Cortex of kidney (tissue), 1 donor: ENCODE measurements at regions not wholly inside any gene's neighbourhood (a gene's known extent, or its start where the extent isn't known, plus 50 kb on each side); places are given as distances from the start of the nearest gene placed in this dataset.

Experiments used
- DNase-seq: peaks from one replicate; lab custom pipeline; 2025; lab: John Stamatoyannopoulos, UW

DNA sequence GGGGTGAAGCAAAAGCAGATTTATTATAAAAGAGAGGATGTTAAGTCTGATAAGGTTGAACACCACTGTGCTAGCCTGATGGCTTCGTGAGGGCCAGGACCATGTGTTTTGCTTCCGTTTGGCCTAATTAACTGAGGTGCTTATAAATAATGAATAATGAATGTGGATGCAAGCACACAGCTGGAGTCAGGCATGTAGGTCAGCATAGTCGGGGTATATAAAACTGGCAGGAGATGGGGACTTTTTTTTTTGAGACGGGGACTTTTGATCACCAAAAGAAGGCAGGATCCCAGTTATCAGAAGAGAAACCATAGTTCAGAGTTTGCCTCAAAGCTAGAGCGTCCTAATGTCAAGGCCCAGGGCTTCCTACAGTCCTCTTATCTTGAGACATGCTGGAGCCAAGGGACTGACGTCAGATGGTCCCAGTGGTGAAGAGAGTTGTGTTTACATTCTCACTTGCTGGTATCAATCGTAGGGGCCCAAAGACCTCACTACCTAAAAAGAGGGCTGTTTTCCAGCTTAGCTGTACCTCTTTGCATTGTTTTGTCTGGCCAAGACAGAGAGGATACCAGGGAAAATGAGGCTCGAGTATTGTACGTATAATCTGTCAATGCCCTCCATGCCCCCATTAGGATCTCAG lies 50.4 kb downstream of the RTL9 start:
- DNase-seq, result no peak

DNA sequence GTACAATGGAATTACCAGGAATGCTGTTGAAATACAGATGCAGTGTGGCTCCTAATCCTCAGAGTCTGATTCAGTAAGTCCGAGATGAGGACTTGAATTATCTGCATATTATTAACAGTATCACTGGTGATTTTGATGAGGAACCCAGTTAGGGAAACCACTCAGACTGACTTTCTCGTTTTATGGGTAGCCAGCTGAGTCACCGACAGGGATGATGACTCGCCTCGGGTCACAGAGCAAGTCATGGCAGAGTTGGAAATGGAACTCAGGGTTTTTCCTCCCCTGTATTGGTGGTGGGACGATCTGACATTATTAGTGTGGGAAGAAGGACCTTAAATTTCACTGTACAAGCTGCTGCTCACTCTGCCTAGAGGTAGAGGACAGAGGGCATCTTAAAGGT lies 51.3 kb downstream of the RTL9 start:
- no peak for DNase-seq

GRCh38 chrX:110410603-110411002 lies 52.0 kb downstream of the RTL9 start:
- DNase-seq, result no peak

DNA sequence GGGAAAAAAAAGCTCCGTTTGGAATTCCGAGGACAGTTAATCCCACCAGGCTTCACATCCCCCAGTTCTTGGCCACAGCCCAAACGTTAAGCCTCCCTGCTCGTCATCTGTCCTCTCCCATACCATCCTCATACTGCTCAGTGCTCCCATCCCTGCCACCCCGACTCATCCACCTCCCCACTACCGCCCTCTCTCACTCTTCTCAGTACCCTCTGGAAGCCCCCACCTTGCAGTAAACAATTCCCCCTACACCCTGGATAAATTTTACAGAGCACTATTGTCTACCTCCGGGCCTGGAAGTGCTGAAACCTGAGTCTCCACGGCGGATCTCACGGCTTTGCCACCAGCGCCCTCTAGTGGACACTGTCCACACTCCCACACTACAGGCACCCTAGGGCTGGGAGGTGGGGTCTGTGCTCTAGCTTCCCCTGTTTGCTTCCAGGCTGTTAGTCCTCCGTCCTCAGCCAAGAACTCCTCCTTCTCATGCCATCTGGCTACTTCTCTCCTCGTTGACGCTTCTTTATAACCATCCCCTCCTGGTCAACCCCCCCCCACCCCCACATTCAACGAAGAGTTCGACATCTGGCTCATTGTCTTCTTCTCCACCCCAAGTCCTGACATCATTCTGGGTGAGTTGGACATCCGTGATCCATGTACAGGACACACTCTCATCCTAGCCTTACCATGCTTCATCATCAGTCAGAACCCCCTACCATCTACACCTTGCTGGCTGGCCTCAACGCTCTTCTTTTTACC lies 54.5 kb downstream of the RTL9 start:
- DNase-seq, result no peak

- DNase-seq, result no peak
Measured at GRCh38 chrX:110413727-110414124, 55.1 kb downstream of the RTL9 start.

- DNase-seq, result no peak
Measured at GRCh38 chrX:110414273-110414672, 55.6 kb downstream of the RTL9 start.

DNA sequence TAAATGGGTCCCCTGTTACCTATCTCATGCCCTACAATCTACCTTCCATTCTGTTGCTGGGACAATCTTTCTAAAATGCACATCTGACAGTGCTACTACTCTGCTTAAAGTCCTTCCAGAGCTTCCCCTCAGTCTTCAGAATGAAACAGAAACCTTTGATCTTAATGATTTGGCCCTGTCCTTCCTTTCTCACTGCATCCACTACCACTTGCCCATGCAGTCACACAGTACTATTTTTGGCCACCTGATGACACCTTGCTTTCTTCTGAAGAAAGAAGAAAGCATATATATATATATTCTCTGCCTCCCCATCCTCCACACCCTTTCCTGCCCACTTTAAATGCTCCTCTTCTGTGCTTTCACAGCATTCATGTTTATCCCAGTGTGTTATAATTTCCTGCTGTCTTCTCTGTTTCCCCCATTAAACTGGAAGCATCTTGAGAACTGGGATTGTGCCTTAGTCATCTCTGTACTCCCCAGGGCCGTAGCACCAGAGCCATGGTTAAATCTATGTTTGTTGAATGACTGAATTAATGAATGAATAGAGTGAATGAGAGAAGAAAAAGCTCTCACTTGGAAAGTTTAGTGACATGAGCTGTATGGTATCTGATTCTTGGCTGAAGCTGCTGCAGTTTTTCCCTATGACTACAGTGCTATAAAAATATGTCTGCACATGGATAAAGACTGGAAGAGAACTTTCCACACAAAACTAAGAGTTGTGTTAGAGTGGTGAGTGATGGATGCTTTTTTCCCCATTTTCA lies 56.2 kb downstream of the RTL9 start:
- DNase-seq, result no peak

DNA sequence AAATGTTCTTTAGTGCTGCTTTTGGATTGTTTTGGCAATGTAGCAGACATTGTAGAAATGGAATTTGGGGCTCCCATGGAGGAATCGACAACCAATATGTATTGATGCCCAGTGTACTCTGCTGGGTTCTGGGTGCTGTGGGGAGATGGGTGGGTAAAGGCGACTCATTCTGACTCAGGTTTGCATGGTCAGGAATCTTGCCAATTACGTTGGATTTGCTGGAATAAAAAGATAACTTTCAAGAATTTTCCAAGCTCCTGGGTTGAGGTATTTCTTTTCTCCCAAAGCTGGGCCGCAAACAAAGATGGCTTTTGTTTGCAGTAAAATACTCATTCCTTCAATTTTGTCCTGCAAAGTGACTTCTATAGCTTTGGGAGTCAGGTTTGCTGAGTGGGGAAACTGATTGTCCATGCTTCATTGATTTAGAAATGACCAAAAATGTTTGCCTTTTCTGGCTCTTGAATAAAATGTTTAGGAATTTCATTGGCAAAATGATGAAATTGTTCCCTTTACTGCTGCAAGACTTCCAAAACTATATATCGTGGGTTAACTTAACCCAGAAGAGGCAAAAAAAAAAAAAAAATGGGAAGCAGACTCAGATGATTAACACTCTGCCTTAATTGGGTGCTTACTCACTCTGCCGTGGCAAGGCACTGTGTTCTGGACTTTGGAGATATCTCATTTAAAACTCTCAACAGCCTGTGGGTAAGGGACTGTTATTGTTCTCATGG lies 57.0 kb downstream of the RTL9 start:
- DNase-seq, result no peak

DNA sequence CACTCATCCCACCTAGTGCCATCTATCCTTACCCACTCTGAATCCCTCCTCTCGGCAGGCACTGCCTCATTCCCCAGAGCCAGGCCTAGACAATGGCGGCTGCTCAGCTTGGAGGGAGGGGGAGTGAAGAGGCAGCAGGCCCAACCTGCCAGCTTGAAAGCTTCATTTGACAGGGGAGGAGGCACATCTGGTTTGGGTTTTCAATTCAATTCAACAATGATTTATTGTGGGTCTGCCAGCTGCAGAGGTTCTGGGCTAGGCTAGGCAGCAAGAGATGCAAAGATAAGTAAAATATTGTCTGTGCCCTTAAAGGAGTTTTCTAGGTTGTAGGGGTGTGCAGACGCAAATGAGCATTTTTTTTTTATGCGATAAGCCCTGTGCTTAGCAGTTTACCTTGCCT lies 58.5 kb downstream of the RTL9 start:
- no peak for DNase-seq

DNA sequence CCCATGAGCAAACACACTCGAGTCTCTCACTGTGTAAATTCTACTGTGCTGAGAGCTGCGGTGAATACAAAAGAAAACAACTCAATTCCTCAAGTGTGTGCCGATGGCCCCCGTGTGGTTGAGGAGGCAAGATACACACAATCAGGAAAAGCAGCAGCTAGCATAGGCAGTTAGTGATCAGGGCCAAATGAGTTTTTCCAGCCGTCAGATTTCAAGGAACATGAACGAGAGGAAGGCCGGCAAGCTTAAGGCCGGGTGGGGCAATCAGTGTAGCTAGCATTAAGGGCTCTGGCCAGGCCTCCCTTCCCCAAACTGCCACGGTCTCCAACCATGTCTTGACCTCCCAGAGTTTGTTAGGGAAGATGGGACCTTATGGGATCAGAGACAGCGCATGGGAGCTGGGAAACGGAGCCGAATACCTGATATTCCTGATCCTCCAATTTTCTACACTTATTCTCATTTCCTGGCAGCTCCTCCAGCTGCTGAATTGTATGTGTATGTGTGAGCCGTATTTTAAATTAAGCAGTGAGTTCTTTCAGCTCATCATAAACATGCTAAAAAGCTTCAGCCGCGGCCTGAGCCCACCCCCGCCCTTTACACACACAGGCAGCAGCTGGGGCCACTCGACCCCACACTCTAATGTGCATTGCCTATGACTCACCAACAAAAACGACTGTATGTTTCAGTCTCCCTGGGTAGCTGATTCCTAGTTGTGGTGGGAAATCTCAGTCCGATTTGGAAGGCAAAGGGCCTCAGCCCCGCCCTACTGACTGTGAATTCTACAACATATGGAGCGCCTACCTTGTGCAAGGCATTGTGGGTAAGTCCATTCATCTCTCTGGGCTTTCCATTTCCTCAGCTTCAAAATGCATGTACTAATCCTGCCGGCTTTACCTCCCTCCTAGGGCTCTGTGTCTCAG lies 59.9 kb downstream of the RTL9 start:
- DNase-seq, result no peak

GRCh38 chrX:110419512-110419911 lies 60.9 kb downstream of the RTL9 start:
- no peak for DNase-seq

GRCh38 chrX:110420771-110421499 lies 62.3 kb downstream of the RTL9 start:
- no peak for DNase-seq

- DNase-seq, result no peak
Measured at GRCh38 chrX:110421500-110422455, 63.1 kb downstream of the RTL9 start.

DNA sequence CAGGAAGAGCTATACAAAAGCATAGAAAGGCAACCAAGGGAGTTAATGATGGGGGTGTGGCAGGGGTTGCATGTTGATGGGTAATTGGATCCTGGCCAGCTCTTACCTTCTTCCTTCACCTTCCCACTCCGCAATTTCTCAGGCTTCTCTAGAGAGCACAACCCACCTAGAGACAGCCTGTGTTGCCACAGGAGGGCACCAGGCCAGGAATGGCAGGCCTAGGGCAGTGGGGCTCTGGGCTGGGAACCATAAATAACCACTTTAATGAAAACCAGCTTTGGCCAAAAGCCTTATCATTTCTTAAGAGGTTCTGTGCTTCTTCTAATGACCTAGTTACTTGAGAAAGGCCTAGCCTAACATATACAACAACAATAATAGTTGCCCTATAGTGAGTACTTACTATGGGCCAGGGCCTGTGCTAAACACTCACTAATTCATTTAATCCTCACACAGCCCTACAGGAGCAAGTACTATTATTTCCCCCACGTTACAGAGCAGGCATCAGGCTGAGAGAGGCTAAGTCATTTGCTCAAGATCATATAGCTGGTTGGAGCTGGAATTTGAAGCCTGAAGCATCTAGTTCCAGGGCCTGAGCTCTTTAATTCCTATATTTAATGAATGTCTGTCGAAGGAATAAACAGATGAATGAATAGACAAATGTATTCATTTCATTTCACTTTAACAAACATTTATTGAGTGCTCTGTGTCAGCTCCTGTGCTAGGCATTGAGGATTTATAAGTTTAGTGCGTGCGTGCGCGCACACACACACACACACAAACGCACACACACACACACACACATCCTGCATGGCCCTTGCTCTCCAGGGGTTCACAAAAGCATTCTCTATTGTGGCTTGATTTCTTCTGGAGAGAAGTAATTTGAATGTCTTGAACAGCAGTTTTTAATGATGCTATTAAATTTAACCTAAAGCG lies 66.8 kb downstream of the RTL9 start:
- DNase-seq, result no peak

DNA sequence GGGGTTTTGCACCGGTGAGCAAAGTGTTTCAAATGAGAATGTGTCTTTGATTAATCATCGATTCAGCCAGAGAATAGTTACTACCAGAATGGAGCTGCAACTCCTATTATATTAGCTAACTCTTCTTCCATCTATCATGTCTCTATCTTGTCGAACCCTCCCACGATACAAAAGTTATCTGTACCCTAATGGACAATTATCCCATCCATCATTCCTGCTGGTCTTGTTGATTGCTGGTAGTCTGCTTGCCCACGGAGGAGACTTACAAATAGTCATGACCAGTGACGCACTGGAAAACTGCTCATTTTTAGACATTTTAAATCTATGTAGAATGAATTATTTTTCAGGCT lies 67.5 kb downstream of the RTL9 start:
- DNase-seq, result no peak

GRCh38 chrX:110427076-110427475 lies 68.4 kb downstream of the RTL9 start:
- no peak for DNase-seq

GRCh38 chrX:110428144-110428543 lies 69.5 kb downstream of the RTL9 start:
- no peak for DNase-seq

DNA sequence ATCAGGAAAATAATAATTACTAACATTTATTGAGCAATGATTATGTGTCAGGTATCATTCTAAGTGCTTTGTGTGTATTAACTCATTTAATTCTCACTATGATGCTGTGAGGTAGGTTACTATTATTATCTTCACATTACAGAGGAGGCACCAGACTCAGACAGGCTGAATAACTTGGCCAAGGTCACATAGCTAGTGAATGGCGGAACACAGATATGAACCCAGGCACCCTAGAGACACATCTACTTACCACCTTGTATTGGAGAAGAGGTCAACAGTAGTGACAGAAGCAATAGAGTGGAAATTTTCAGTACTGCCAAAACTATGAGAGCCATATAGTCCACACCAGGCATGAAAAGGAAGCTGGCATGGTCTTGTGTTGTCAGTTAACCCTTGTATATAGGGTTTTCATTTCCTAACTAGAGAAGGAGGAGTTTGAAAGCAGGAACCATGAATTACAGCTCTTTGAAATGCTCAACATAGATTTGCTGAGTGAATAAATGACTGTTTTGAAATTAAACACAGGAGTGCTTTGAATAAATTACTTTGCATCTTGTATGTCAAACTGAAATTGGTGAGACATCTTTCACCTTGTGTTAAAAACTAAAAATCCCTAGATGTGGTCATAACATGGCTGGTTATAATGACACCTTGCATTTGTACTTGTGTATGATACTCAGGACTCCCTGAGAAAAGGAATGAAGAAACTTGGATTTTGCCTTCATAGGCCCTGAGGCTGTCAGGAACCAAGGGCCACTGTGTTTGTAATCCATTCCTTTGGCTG lies 71.8 kb downstream of the RTL9 start:
- no peak for DNase-seq
